GM23338 (cell line): ENCODE measurements at regions not wholly inside any gene's neighbourhood (a gene's known extent, or its start where the extent isn't known, plus 50 kb on each side); places are given as distances from the start of the nearest gene placed in this dataset.

Experiments used
- CREB1 ChIP-seq: fragments of 250-450 bp; sonication (Bioruptor Pico); IDR thresholded peaks from 2 replicates; pipeline ENCODE4 v1.5.0; 2020; ENCODE audit warnings: low read depth, mild to moderate bottlenecking, moderate library complexity
- CTCF ChIP-seq, 2 experiments: fragments of 200-600 bp in 1 of 2; sonication (generic) in 1 of 2; conservative IDR thresholded peaks; 2 replicates each; pipeline versions ENCODE4 v1.5.1 to v1.6.1; 2016 to 2017; ENCODE audit warnings: antibody characterized with exemption in 2 of 2, low read depth in 2 of 2, mild to moderate bottlenecking in 2 of 2, moderate library complexity in 1 of 2
- ETS1 ChIP-seq: IDR thresholded peaks from 2 replicates; pipeline ENCODE4 v1.6.1; 2016; ENCODE audit warnings: antibody characterized with exemption
- EZH2 ChIP-seq: fragments of 200-600 bp; sonication (generic); IDR thresholded peaks from one replicate; pipeline ENCODE4 v1.8.0; 2017; ENCODE audit warnings: antibody characterized with exemption, mild to moderate bottlenecking, low read depth; ENCODE audit not compliant: unreplicated experiment
- EZH2phosphoT487 ChIP-seq: fragments of 200-600 bp; sonication (generic); IDR thresholded peaks from one replicate; pipeline ENCODE4 v1.8.1; 2018; ENCODE audit warnings: antibody characterized with exemption; ENCODE audit not compliant: unreplicated experiment
- POLR2AphosphoS5 ChIP-seq: IDR thresholded peaks from 2 replicates; pipeline ENCODE4 v1.6.1; 2016; ENCODE audit warnings: antibody characterized with exemption, low read depth
- REST ChIP-seq: IDR thresholded peaks from one replicate; pipeline ENCODE4 v1.6.1; 2018; ENCODE audit warnings: antibody characterized with exemption; ENCODE audit not compliant: unreplicated experiment
- STAT1 ChIP-seq: IDR thresholded peaks from one replicate; pipeline ENCODE4 v1.6.1; 2016; ENCODE audit warnings: antibody characterized with exemption; ENCODE audit not compliant: unreplicated experiment
- ZNF331 ChIP-seq: fragments of 250-450 bp; sonication (Bioruptor Pico); IDR thresholded peaks from 2 replicates; pipeline ENCODE4 v1.5.0; 2020; ENCODE audit warnings: low read depth, mild to moderate bottlenecking, moderate library complexity

- no peak for TF ChIP-seq EZH2
- peak; percentile 44 to 46 for TF ChIP-seq CTCF (conservative IDR thresholded peaks at IDR 0.05; ENCODE audit: low read depth in 2 of 2)
- no peak for TF ChIP-seq CREB1 (CRISPR knock-in tag)
- TF ChIP-seq ZNF331 (CRISPR knock-in tag), result no peak
- no peak for TF ChIP-seq POLR2AphosphoS5
- TF ChIP-seq REST, result no peak
- TF ChIP-seq ETS1, result no peak
- no peak for TF ChIP-seq EZH2phosphoT487
- TF ChIP-seq STAT1, result no peak
Observed at GRCh38 chr4:124943938-124944337, 231.4 kb upstream of the ANKRD50 start.
